ENCODE measurements at regions not wholly inside any gene's neighbourhood (a gene's known extent, or its start where the extent isn't known, plus 50 kb on each side); places are given as distances from the start of the nearest gene placed in this dataset.

DNA sequence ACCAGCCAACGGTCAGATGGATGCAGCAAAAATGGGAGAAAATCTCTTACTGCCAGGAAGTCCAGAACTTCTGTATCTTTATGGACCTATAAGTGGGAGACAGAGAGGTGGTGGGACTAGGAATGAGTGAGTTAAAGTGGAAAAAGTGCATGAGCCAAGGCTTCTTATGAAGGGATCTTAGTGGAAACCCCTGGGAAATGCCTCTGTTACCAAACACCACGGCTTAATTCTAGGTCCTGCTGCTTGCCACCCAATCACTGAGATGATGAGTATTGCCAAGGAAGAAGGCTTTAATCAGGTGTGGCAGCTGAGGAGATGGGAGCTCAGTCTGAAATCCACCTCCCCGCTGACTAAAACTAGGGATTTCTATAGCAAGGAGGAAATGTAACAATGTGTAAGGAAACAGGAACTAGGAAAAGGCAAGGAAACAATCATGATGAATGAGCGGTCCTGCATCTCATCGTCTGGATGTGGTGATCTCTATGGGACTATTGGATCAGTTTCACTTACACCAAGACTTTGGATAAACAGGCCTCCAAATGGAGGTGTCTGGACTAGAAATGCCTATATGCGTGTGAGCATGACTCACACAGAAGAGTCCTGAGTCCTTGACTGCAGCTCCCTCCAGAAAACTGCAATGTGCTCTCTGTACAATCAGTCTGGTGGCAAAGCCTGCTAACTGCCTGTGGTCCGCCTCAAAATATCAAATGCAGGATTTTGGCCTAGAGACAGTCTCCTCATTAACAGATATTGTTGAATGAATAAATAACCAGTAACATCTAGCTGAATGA is 98.2 kb upstream of the PRR16 start:
- no peak for DNase-seq

GRCh38 chr5:120367896-120368634 is 96.0 kb upstream of the PRR16 start:
- DNase-seq, result no peak

GRCh38 chr5:120368923-120369715 is 95.0 kb upstream of the PRR16 start:
- DNase-seq, result no peak

DNA sequence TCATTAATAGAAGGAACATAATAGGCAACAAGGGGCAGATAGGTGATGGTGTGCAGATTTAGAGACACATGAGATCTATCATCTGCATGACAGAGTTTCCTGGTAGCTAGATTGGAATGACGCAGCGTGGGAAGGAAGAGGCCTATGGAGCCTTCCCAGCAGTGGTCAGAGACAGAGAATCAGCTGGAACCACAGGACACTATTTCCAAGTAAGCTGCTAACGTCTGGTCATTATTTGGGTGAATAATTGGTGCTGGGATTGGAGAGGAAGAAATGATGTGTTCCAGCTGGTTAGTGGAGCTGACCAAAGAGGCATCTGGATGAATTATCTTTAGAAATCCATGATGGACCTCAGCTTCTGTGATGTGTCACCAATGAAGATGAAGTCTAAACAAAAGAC is 91.2 kb upstream of the PRR16 start:
- no peak for DNase-seq

DNA sequence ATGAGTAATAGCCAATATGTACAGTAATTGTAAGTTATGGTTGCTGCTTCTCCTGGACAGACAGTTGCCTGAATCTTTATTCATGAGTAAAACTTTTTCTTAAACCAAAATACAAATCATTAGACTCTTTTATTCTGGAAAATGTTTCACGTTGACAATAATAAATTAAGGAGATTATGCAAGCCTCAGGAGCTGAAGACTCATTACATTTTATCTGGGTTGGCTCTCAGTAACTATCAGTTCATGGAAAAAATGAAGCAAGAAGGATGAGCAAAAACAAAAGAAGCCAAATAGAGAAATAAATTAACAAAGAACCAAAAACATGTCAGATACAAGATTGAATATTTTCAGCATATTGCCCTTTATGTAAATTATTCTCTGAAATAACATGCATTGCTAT is 88.9 kb upstream of the PRR16 start:
- DNase-seq, result no peak

DNA sequence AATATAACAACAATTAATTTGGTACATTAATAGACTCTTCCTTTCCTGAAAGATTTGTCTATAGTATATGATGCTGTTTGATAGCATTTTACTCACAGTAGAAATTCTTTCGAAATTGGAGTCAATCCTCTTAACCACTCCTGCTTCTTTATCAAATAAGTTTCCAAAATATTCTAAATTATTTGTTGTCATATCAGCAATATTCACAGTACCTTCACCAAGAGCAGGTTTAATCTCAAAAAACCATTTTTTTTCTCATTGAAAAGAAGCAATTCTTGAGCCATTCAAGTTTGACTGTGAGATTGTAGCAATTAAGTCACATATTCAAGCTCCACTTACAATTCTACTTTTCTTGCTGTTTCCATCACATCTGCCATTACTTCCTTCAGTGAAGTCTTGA is 83.5 kb upstream of the PRR16 start:
- DNase-seq, result no peak

GRCh38 chr5:120382833-120383232 is 81.3 kb upstream of the PRR16 start:
- DNase-seq, result no peak

DNA sequence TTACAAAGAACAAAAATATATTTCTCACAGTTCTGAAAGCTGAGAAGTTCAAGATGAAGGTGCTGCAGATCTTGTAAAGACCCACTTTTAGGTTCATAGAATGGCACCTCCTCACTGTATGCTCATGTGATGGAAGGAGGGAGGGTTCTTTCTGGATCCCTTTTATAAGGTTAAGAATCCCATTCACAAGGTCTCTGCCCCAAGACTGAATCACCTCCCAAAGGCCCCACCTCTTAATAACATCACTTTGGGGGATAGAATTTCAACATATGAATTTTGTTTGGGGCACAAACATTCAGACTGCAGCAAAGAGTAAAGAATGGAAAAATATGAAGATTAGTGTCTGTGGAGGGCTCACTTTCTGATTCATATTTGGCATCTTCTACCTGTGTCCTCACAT is 77.1 kb upstream of the PRR16 start:
- DNase-seq, result no peak

DNA sequence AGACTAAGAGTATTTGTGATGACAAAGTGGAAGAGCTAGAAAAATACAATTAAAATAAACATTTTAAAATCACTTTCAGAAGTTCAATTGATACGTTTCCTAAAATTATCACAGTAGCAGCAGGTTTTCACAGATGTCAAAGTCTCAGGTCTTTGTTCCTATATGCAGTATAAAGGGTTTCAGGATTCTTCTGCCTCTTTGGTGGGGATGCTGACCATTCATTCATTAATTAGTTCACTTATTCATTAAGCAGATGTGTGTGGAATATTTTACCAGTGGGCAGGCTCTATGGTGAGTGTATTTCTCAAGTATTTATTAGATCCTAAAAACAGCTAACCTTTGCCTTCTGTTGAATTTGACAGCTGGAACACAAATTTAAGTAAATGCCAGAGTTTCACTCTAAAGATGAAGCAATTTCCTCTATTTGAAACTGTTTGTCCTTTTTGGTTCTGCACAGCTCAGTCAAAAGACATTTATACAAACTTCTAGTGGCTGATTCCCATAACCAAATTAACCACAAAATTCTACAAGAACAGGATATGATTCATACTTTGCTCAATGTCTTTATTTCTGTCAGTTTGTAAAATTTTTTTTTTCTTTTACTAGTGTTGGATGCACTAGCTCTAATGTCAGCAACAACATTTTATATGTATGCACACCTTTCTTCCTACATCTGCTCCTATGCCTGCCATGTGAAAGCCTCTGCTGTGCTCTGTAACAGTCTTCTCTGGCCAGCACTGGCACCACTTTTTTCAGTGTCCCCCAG is 75.9 kb upstream of the PRR16 start:
- DNase-seq, result peak in 1 of 2 donors; percentile 91

- DNase-seq, result no peak
These were observed 69.8 kb upstream of the PRR16 start for GRCh38 chr5:120394259-120394658.

DNA sequence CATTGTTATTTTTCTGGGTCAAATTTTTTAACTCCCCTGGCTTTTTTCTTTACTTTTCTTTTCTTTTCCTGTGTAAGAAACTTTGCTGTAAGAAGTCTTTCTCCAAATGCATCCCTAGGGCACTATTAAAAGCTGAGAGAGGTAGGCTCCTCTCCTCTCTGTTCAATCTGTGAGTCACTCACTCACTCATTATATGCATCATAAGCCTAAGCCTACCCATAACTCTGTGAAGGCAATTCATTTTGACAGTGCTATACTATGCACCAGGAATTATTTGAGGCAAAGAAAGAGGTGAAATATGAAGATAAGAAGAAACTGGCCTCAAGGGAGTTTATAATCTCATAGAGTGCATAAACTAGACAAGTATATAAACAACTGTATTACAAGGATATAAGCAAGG is 67.9 kb upstream of the PRR16 start:
- no peak for DNase-seq

GRCh38 chr5:120400356-120400755 is 63.7 kb upstream of the PRR16 start:
- peak in 1 of 2 donors; percentile 20 for DNase-seq

- DNase-seq, result no peak
These were observed 61.5 kb upstream of the PRR16 start for GRCh38 chr5:120402606-120403005.

DNA sequence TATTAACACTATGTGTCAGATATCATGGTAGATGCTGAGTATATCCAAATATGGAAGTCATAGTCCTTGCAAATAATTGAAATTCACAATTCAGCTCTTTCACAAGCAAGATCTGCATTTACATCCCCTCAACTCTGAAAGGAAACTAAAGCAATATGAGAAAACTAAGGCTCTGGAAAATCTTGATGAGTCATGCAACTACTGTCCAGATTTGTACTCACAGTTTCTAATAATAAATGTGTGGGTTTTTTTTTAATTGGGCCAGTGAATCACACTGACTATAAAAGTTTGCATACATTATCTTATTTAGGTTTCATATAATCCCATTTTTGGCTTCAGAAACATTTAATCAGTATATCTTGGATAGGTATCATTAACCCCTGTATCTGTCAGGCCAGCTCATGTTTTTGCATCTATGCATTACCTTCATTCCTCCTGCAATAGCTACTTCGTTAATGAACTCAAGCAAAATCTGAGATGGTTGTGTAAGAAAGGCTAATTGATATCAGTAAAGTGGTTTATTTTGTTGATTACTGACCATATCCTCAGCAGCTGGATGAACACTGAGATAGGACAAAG is 58.7 kb upstream of the PRR16 start:
- peak in 1 of 2 donors; percentile 58 for DNase-seq

GRCh38 chr5:120405923-120406322 is 58.2 kb upstream of the PRR16 start:
- peak in 1 of 2 donors; percentile 10 for DNase-seq

- no peak for DNase-seq
These were observed 50.4 kb upstream of the PRR16 start for GRCh38 chr5:120413686-120414085.

Data from bone marrow (tissue), 2 donors.